K562 (cell line): ENCODE measurements at regions not wholly inside any gene's neighbourhood (a gene's known extent, or its start where the extent isn't known, plus 50 kb on each side); places are given as distances from the start of the nearest gene placed in this dataset.

Source experiments
- ATAC-seq: fragments of 200-7000 bp; cut with Tn5 transposase; 3 replicates; pipeline ENCODE4 v1.9.1; 2020; ENCODE audit warnings: moderate library complexity
- BruUV-seq: library from RNA; stranded (reverse); fragments of 400-500 nt; replicated peaks from 2 replicates; lab custom pipeline; 2021; lab: Mats Ljungman, UMichigan
- CTCF ChIA-PET: fragments of 300-600 bp; formaldehyde crosslinking; extraction: SDS; loops from one replicate; lab custom pipeline; 2021; ENCODE audit warnings: low intra/inter-chr PET ratio; lab: Yijun Ruan, JAX
- POLR2A ChIA-PET: fragments of 300-600, 350-650 bp; sonication (Branson Sonifier 250); formaldehyde crosslinking; extraction: SDS; loops from one replicate; lab custom pipeline; 2021; ENCODE audit warnings: antibody characterized with exemption, inconsistent platforms; lab: Yijun Ruan, JAX
- DNase-seq, 4 experiments: peaks; one replicate each; pipeline versions ENCODE4 v3.0.0 to v3.0.0-alpha.2; 2011 to 2018; ENCODE audit warnings: low spot score in 3 of 4, mixed read lengths in 3 of 4; ENCODE audit errors: extremely low read depth in 1 of 4
- FAIRE-seq: peaks from 2 replicates; lab custom pipeline; 2011; peaks lifted over from hg19 to GRCh38; lab: Jason Lieb, UNC
- H2AFZ ChIP-seq: 2 replicates; pipeline ENCODE4 v1.6.0; 2011; ENCODE audit warnings: low read depth, low read length, control low read depth, inconsistent platforms
- H3K27ac ChIP-seq: fragments of 200-600 bp; 3 replicates; pipeline ENCODE4 v1.8.0; 2011; ENCODE audit warnings: low read depth, mild to moderate bottlenecking, control low read depth, inconsistent platforms, low read length, moderate library complexity, mixed read lengths; ENCODE audit errors: extremely low read depth
- H3K27me3 ChIP-seq, 2 experiments: fragments of 300-600 bp in 1 of 2; 2 replicates in 1 of 2; 3 replicates in 1 of 2; pipeline versions ENCODE4 v1.6.0 to v1.8.0; 2011; ENCODE audit warnings: inconsistent platforms in 2 of 2, low read length in 2 of 2, mild to moderate bottlenecking in 1 of 2, mixed read lengths in 1 of 2, moderate library complexity in 1 of 2; ENCODE audit not compliant: control insufficient read depth in 2 of 2, insufficient read depth in 2 of 2
- H3K36me3 ChIP-seq: fragments of 300-600 bp; 3 replicates; pipeline ENCODE4 v1.8.0; 2011; ENCODE audit warnings: mild to moderate bottlenecking, low read length, inconsistent platforms; ENCODE audit not compliant: control insufficient read depth, insufficient read depth
- H3K4me1 ChIP-seq, 2 experiments: fragments of 200-600 bp in 1 of 2; replicated peaks in 1 of 2; 2 replicates in 1 of 2; 3 replicates in 1 of 2; pipeline versions ENCODE4 v1.5.1 to v1.8.0; 2011; ENCODE audit warnings: inconsistent platforms in 2 of 2, low read length in 2 of 2, mild to moderate bottlenecking in 1 of 2, mixed read lengths in 1 of 2, moderate library complexity in 1 of 2; ENCODE audit not compliant: control insufficient read depth in 2 of 2, insufficient read depth in 2 of 2
- H3K4me2 ChIP-seq: 2 replicates; pipeline ENCODE4 v1.6.1; 2011; ENCODE audit warnings: low read length, control low read depth, inconsistent platforms, mixed read lengths; ENCODE audit not compliant: insufficient read depth
- H3K4me3 ChIP-seq: fragments of 200-600 bp; sonication (generic), shearing (Covaris generic); 2 replicates; pipeline ENCODE4 v1.5.1; 2016; ENCODE audit warnings: control low read depth, inconsistent platforms
- H3K79me2 ChIP-seq: fragments of 200-600 bp; 3 replicates; pipeline ENCODE4 v1.8.0; 2011; ENCODE audit warnings: low read length, inconsistent platforms; ENCODE audit not compliant: control insufficient read depth, insufficient read depth
- H3K9ac ChIP-seq, 2 experiments: 2 replicates each; pipeline versions ENCODE4 v1.6.0 to v1.6.1; 2011; ENCODE audit warnings: low read depth in 2 of 2, low read length in 2 of 2, control low read depth in 1 of 2, inconsistent platforms in 1 of 2, mild to moderate bottlenecking in 1 of 2, mixed read lengths in 1 of 2; ENCODE audit not compliant: insufficient read depth in 1 of 2
- H3K9me1 ChIP-seq: one replicate; pipeline ENCODE4 v1.6.0; 2011; ENCODE audit warnings: inconsistent platforms, mild to moderate bottlenecking, low read length, moderate library complexity; ENCODE audit not compliant: control insufficient read depth, insufficient read depth
- H3K9me3 ChIP-seq: replicated peaks from 2 replicates; pipeline ENCODE4 v1.5.1; 2011; ENCODE audit warnings: low read depth, low read length, inconsistent platforms; ENCODE audit not compliant: control insufficient read depth, insufficient read depth
- H4K20me1 ChIP-seq: replicated peaks from 2 replicates; pipeline ENCODE4 v1.6.1; 2011; ENCODE audit warnings: low read length, inconsistent platforms, mixed read lengths; ENCODE audit not compliant: control insufficient read depth, insufficient read depth
- BACH1 ChIP-seq: fragments of 200-800 bp; sonication (Bioruptor generic); IDR thresholded peaks from 2 replicates; pipeline ENCODE4 v1.6.1; 2016; ENCODE audit warnings: missing genetic modification characterization, missing compliant biosample characterization
- C11orf30 ChIP-seq: fragments of 450-650 bp; IDR thresholded peaks from 2 replicates; pipeline ENCODE4 v1.6.1; 2016; ENCODE audit warnings: low read depth, mild to moderate bottlenecking
- CBFA2T2 ChIP-seq: fragments of 450-650 bp; conservative IDR thresholded peaks from 2 replicates; pipeline ENCODE4 v1.6.1; 2017; ENCODE audit warnings: mild to moderate bottlenecking
- COPS2 ChIP-seq: fragments of 450-650 bp; conservative IDR thresholded peaks from 2 replicates; pipeline ENCODE4 v1.6.1; 2016; ENCODE audit warnings: mild to moderate bottlenecking, moderate library complexity
- CXXC5 ChIP-seq: fragments of 250-450 bp; sonication (Bioruptor Pico); IDR thresholded peaks from 2 replicates; pipeline ENCODE4 v1.8.0; 2022; ENCODE audit warnings: inconsistent platforms, mild to moderate bottlenecking, moderate library complexity
- ELF2 ChIP-seq: fragments of 250-450 bp; sonication (Bioruptor Pico); IDR thresholded peaks from 2 replicates; pipeline ENCODE4 v1.5.0; 2021; ENCODE audit warnings: mild to moderate bottlenecking
- HMG20B ChIP-seq: fragments of 250-450 bp; sonication (Bioruptor Pico); IDR thresholded peaks from 2 replicates; pipeline ENCODE4 v1.5.0; 2021; ENCODE audit warnings: mild to moderate bottlenecking
- JUND ChIP-seq, 2 experiments: IDR thresholded peaks; 2 replicates in 1 of 2; 3 replicates in 1 of 2; pipeline ENCODE4 v1.6.1; 2011; ENCODE audit warnings: borderline replicate concordance in 2 of 2, low read depth in 2 of 2, low read length in 2 of 2, improper control_type of control experiment in 1 of 2, missing biosample characterization in 1 of 2, missing genetic modification characterization in 1 of 2, missing genetic modification reagents in 1 of 2
- MAFF ChIP-seq: IDR thresholded peaks from 2 replicates; pipeline ENCODE4 v1.6.1; 2012; ENCODE audit warnings: low read length, improper control_type of control experiment
- MAFG ChIP-seq: fragments of 450-650 bp; conservative IDR thresholded peaks from 2 replicates; pipeline ENCODE4 v1.6.1; 2016; ENCODE audit warnings: missing genetic modification characterization, missing compliant biosample characterization
- MAFK ChIP-seq: IDR thresholded peaks from 2 replicates; pipeline ENCODE4 v1.6.1; 2011; ENCODE audit warnings: low read length, improper control_type of control experiment
- MTA1 ChIP-seq: fragments of 450-650 bp; IDR thresholded peaks from 2 replicates; pipeline ENCODE4 v1.6.1; 2017; ENCODE audit warnings: borderline replicate concordance
- NEUROD1 ChIP-seq: fragments of 150-350 bp; IDR thresholded peaks from 2 replicates; pipeline ENCODE4 v1.6.1; 2014; ENCODE audit warnings: borderline replicate concordance, low read length, low read depth; ENCODE audit not compliant: partially characterized antibody
- RBM25 ChIP-seq: fragments of 200-400 bp; formaldehyde crosslinking; IDR thresholded peaks from 2 replicates; pipeline ENCODE4 v1.6.1; 2018; ENCODE audit warnings: low read length, low read depth, moderate library complexity; ENCODE audit not compliant: severe bottlenecking
- SAFB ChIP-seq: fragments of 200-400 bp; formaldehyde crosslinking; IDR thresholded peaks from 2 replicates; pipeline ENCODE4 v1.6.1; 2017; ENCODE audit warnings: low read depth, low read length, borderline replicate concordance
- THAP7 ChIP-seq: fragments of 250-450 bp; sonication (Bioruptor Pico); IDR thresholded peaks from 2 replicates; pipeline ENCODE4 v1.5.0; 2021
- TRIM24 ChIP-seq, 2 experiments: fragments of 450-650 bp; IDR thresholded peaks; 2 replicates each; pipeline ENCODE4 v1.6.1; 2016
- VEZF1 ChIP-seq: fragments of 200-800 bp; sonication (Bioruptor generic); IDR thresholded peaks from 2 replicates; pipeline ENCODE4 v1.6.1; 2017; ENCODE audit warnings: missing genetic modification characterization, missing compliant biosample characterization
- XRCC5 ChIP-seq: fragments of 200-400 bp; formaldehyde crosslinking; IDR thresholded peaks from 2 replicates; pipeline ENCODE4 v1.6.1; 2017; ENCODE audit warnings: low read depth, mild to moderate bottlenecking, low read length
- ZC3H4 ChIP-seq: sonication (generic); formaldehyde crosslinking; IDR thresholded peaks from 2 replicates; pipeline ENCODE4 v1.9.0; 2021; ENCODE audit warnings: missing genetic modification reagents, borderline replicate concordance
- ZNF316 ChIP-seq: fragments of 450-650 bp; IDR thresholded peaks from 2 replicates; pipeline ENCODE4 v1.6.1; 2016
- ZNF583 ChIP-seq: fragments of 250-450 bp; sonication (Bioruptor Pico); IDR thresholded peaks from 2 replicates; pipeline ENCODE4 v1.4.0; 2020
- ZNF584 ChIP-seq: fragments of 200-800 bp; sonication (Bioruptor generic); IDR thresholded peaks from 2 replicates; pipeline ENCODE4 v1.6.1; 2016; ENCODE audit warnings: low read depth, mild to moderate bottlenecking, missing genetic modification characterization, missing compliant biosample characterization
- WGBS: fragments of 100-300 bp; shearing (Covaris generic); methylation state at CpG from one replicate; pipeline ENCODE4 v1.1.6; 2016; ENCODE audit warnings: low coverage, mixed read lengths; ENCODE audit not compliant: insufficient coverage; ENCODE audit errors: missing lambda C conversion rate; 5-methylcytosine and 5-hydroxymethylcytosine counted together
- in situ Hi-C: fragments of 300-500 bp; cut with MboI; formaldehyde crosslinking; loops from 4 replicates; pipeline ENCODE4 v1.15.0; 2018; ENCODE audit warnings: inconsistent platforms, mixed read lengths
- intact Hi-C: fragments of 100-400 bp; cut with micrococcal nuclease; formaldehyde crosslinking; loops from 2 replicates; pipeline ENCODE4 v1.14.2; 2022

DNA sequence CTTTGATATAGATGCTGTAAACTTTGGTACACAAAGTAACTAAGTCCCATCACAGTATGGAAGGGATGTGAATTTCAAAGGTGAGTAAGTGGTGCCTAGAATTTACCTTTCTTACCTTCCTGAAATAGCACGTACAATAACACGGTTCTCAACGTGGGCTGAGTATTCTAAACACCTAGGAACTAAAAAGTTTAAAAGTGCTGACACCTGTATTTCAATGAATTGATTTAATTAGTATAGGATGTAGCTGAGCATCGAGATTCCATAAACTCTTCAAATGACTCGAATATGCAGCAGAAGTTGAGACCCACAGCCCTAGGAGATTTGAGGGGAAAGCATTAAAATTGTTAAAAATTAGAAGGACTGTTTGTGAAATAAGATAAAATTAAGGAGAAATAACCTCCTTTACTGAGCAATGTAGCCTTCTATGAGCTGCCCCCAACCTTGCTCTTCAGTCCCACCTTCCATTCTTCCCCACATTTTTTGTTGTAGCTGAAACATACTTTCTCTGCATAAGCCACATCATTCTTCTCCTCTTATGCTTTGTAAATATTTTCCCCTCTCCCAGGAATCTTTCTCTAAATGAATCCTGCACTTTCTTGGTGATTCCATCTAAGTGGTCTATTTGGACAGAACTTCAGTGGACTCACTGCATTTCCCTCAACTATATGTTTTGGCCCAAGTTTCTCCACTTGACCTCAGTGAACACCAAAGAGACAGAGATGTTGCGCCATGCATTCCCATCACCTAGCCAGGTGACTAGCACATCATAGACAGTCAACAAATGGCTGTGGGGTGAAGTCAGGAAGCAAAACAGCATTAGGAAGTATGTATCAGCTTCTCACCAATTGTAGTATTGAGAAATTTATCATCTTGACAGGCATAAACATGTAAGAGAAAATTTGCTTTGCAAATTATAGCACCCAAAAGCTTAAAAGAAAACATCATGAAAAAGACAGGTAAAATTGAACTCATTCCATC lies 156.5 kb upstream of the TAS2R1 start:
- Histone ChIP-seq H3K4me2 (no peak overlapping the region), H3K9me1 (no peaks in the 10 kb centered on the region), H3K79me2 (no peaks in the 10 kb centered on the region), H4K20me1 (no peaks in the 10 kb centered on the region), H3K4me1 (no peaks in the 10 kb centered on the region), H3K27ac (no peak overlapping the region), H3K27me3 (no peaks in the 10 kb centered on the region), H3K9ac (no peak overlapping the region), H3K9me3 (no peaks in the 10 kb centered on the region), H3K36me3 (no peaks in the 10 kb centered on the region), H3K4me3 (no peak overlapping the region), H2AFZ (no peak overlapping the region)
- in situ Hi-C loops (no loop called here), intact Hi-C loops (no loop called here)
- FAIRE-seq = no peak
- CTCF ChIA-PET = no interaction called here
- under 1% methylated on average over 6 of the region's 6 CpGs for WGBS
- BruUV-seq = no TSS peak
- no peak for DNase-seq
- ATAC-seq = no peak
- POLR2A ChIA-PET = no interaction called here
- TF ChIP-seq MAFK = peak; percentile 53
- TF ChIP-seq ELF2 = no peak
- no peak for TF ChIP-seq ZC3H4 (CRISPR knock-in tag)
- TF ChIP-seq COPS2 = no peak
- TF ChIP-seq HMG20B (CRISPR knock-in tag) = no peak
- no peak for TF ChIP-seq BACH1
- TF ChIP-seq JUND (IDR thresholded peaks at IDR 0.05; ENCODE audit: borderline replicate concordance, low read depth, low read length) = no peak
- TF ChIP-seq JUND (tag; IDR thresholded peaks at IDR 0.05; ENCODE audit: borderline replicate concordance, low read depth, low read length) = no peak
- peak; percentile 36; the same call in 1 of the 2 replicates for TF ChIP-seq C11orf30
- no peak for TF ChIP-seq SAFB
- no peak for TF ChIP-seq ZNF583 (CRISPR knock-in tag)
- TF ChIP-seq MTA1 = no peak
- no peak for TF ChIP-seq XRCC5
- TF ChIP-seq ZNF316 = peak; percentile 65
- no peak for TF ChIP-seq ZNF584 (CRISPR knock-in tag)
- no peak for TF ChIP-seq CXXC5 (CRISPR knock-in tag)
- no peak for TF ChIP-seq RBM25
- TF ChIP-seq NEUROD1 = no peak
- no peak for TF ChIP-seq TRIM24 (IDR thresholded peaks at IDR 0.05)
- no peak for TF ChIP-seq VEZF1
- TF ChIP-seq MAFG (tag) = peak; percentile 22; the same call in 1 of the 2 replicates
- TF ChIP-seq THAP7 = no peak
- TF ChIP-seq MAFF = peak; percentile 68
- TF ChIP-seq CBFA2T2 = no peak
